Effector memory CD8-positive, alpha-beta T cell (primary cell): ENCODE measurements at regions not wholly inside any gene's neighbourhood (a gene's known extent, or its start where the extent isn't known, plus 50 kb on each side); places are given as distances from the start of the nearest gene placed in this dataset.

Experiments
- ATAC-seq: fragments of 150-1000 bp; cut with Tn5 transposase; replicated peaks from 2 replicates; pipeline ENCODE4 v1.10.0; 2021; ENCODE audit warnings: mild to moderate bottlenecking, moderate library complexity
- DNase-seq, 3 experiments: peaks; one replicate each; pipeline ENCODE4 v3.0.0; 2021
- H3K27ac Mint-ChIP-seq, 2 donors: one replicate each; pipeline ENCODE4 v1.8.0; 2022; ENCODE audit warnings: mild to moderate bottlenecking in 2 of 2, mixed read lengths in 2 of 2, moderate library complexity in 2 of 2
- H3K27me3 Mint-ChIP-seq, 2 donors: one replicate each; pipeline ENCODE4 v1.8.0; 2022; ENCODE audit warnings: mixed read lengths in 2 of 2
- H3K36me3 Mint-ChIP-seq: one replicate; pipeline ENCODE4 v1.8.0; 2022; ENCODE audit warnings: mild to moderate bottlenecking, moderate library complexity, mixed read lengths; ENCODE audit not compliant: insufficient read depth
- H3K4me1 Mint-ChIP-seq, 2 donors: one replicate each; pipeline ENCODE4 v1.8.0; 2022; ENCODE audit warnings: low read depth in 2 of 2, mixed read lengths in 2 of 2
- H3K4me3 Mint-ChIP-seq, 2 donors: one replicate each; pipeline ENCODE4 v1.8.0; 2022; ENCODE audit warnings: mild to moderate bottlenecking in 2 of 2, mixed read lengths in 2 of 2, moderate library complexity in 2 of 2
- H3K9me3 Mint-ChIP-seq, 2 donors: one replicate each; pipeline ENCODE4 v1.8.0; 2022; ENCODE audit warnings: mixed read lengths in 2 of 2

GRCh38 chr2:128771401-128771800, 452.7 kb upstream of the HS6ST1 start:
- no peaks in the 10 kb centered on the region for H3K4me1 Mint-ChIP-seq
- no peaks in the 10 kb centered on the region for H3K36me3 Mint-ChIP-seq
- peaks cover 15 to 18% of the 10 kb centered on the region in 2 donors for H3K27me3 Mint-ChIP-seq
- no peak for ATAC-seq
- no peak for DNase-seq
- no peak overlapping the region for H3K4me3 Mint-ChIP-seq
- no peak overlapping the region for H3K27ac Mint-ChIP-seq
- H3K9me3 Mint-ChIP-seq, result no peaks in the 10 kb centered on the region

GRCh38 chr2:128772671-128773070, 454.0 kb upstream of the HS6ST1 start:
- H3K4me3 Mint-ChIP-seq, result no peak overlapping the region
- DNase-seq (no peak), ATAC-seq (no peak)
- no peak overlapping the region for H3K27ac Mint-ChIP-seq
- no peaks in the 10 kb centered on the region for H3K9me3 Mint-ChIP-seq
- no peaks in the 10 kb centered on the region for H3K4me1 Mint-ChIP-seq
- H3K36me3 Mint-ChIP-seq, result no peaks in the 10 kb centered on the region
- H3K27me3 Mint-ChIP-seq, result peaks cover 15 to 18% of the 10 kb centered on the region in 2 donors

GRCh38 chr2:128773641-128774319, 455.1 kb upstream of the HS6ST1 start:
- no peak overlapping the region for H3K27ac Mint-ChIP-seq
- H3K4me3 Mint-ChIP-seq, result no peak overlapping the region
- H3K4me1 Mint-ChIP-seq, result no peaks in the 10 kb centered on the region
- H3K36me3 Mint-ChIP-seq, result no peaks in the 10 kb centered on the region
- H3K9me3 Mint-ChIP-seq, result no peaks in the 10 kb centered on the region
- peaks cover 15 to 16% of the 10 kb centered on the region in 2 donors for H3K27me3 Mint-ChIP-seq
- ATAC-seq, result no peak
- no peak for DNase-seq

GRCh38 chr2:128774320-128775216, 455.9 kb upstream of the HS6ST1 start:
- Mint-ChIP-seq H3K9me3 (no peaks in the 10 kb centered on the region), H3K4me1 (no peaks in the 10 kb centered on the region), H3K27me3 (peaks cover 8 to 9% of the 10 kb centered on the region in 2 donors), H3K36me3 (no peaks in the 10 kb centered on the region), H3K27ac (no peak overlapping the region), H3K4me3 (no peak overlapping the region)
- DNase-seq (no peak), ATAC-seq (no peak)

- DNase-seq, result no peak
- Mint-ChIP-seq H3K27me3 (peaks cover under 1 to 4% of the 10 kb centered on the region in 2 donors), H3K27ac (no peak overlapping the region), H3K4me3 (no peak overlapping the region), H3K36me3 (no peaks in the 10 kb centered on the region), H3K4me1 (no peaks in the 10 kb centered on the region), H3K9me3 (no peaks in the 10 kb centered on the region)
- ATAC-seq, result no peak
Measured at GRCh38 chr2:128775217-128775913, 456.7 kb upstream of the HS6ST1 start.

GRCh38 chr2:128775914-128776285, 457.2 kb upstream of the HS6ST1 start:
- H3K4me3 Mint-ChIP-seq, result no peak overlapping the region
- H3K4me1 Mint-ChIP-seq, result no peaks in the 10 kb centered on the region
- no peaks in the 10 kb centered on the region for H3K36me3 Mint-ChIP-seq
- ATAC-seq, result no peak
- DNase-seq, result no peak
- H3K27me3 Mint-ChIP-seq, result peaks cover 0 to 8% of the 10 kb centered on the region in 2 donors
- no peaks in the 10 kb centered on the region for H3K9me3 Mint-ChIP-seq
- no peak overlapping the region for H3K27ac Mint-ChIP-seq

- Mint-ChIP-seq H3K27ac (no peak overlapping the region), H3K4me1 (no peaks in the 10 kb centered on the region), H3K9me3 (no peaks in the 10 kb centered on the region), H3K36me3 (no peaks in the 10 kb centered on the region), H3K4me3 (no peak overlapping the region), H3K27me3 (peaks cover under 1 to 15% of the 10 kb centered on the region in 2 donors)
- no peak for ATAC-seq
- no peak for DNase-seq
Measured at GRCh38 chr2:128776461-128777195, 458.0 kb upstream of the HS6ST1 start.

GRCh38 chr2:128777196-128778035, 458.7 kb upstream of the HS6ST1 start:
- no peaks in the 10 kb centered on the region for H3K36me3 Mint-ChIP-seq
- no peak for DNase-seq

GRCh38 chr2:128778843-128779242, 460.2 kb upstream of the HS6ST1 start:
- Mint-ChIP-seq H3K4me3 (no peak overlapping the region), H3K27ac (no peak overlapping the region), H3K9me3 (no peaks in the 10 kb centered on the region), H3K36me3 (peaks cover 2% of the 10 kb centered on the region), H3K4me1 (no peaks in the 10 kb centered on the region), H3K27me3 (peaks cover 14 to 35% of the 10 kb centered on the region in 2 donors)
- no peak for ATAC-seq
- no peak for DNase-seq

More at GRCh38 chr2:128777196-128778035, 458.7 kb upstream of the HS6ST1 start:
- Mint-ChIP-seq H3K27ac (no peak overlapping the region), H3K9me3 (no peaks in the 10 kb centered on the region), H3K4me3 (no peak overlapping the region), H3K27me3 (peaks cover 8 to 23% of the 10 kb centered on the region in 2 donors), H3K4me1 (no peaks in the 10 kb centered on the region)
- no peak for ATAC-seq

- Mint-ChIP-seq H3K4me3 (no peak overlapping the region), H3K36me3 (peaks cover 4% of the 10 kb centered on the region), H3K9me3 (no peaks in the 10 kb centered on the region), H3K4me1 (no peaks in the 10 kb centered on the region), H3K27me3 (peaks cover 14 to 35% of the 10 kb centered on the region in 2 donors), H3K27ac (no peak overlapping the region)
- DNase-seq (no peak), ATAC-seq (no peak)
Measured at GRCh38 chr2:128779301-128780095, 460.8 kb upstream of the HS6ST1 start.

GRCh38 chr2:128780434-128781080, 461.9 kb upstream of the HS6ST1 start:
- peaks cover 4% of the 10 kb centered on the region for H3K36me3 Mint-ChIP-seq
- DNase-seq, result no peak
- no peak overlapping the region for H3K27ac Mint-ChIP-seq
- H3K27me3 Mint-ChIP-seq, result peaks cover 14 to 35% of the 10 kb centered on the region in 2 donors
- H3K9me3 Mint-ChIP-seq, result no peaks in the 10 kb centered on the region
- H3K4me3 Mint-ChIP-seq, result no peak overlapping the region
- no peaks in the 10 kb centered on the region for H3K4me1 Mint-ChIP-seq
- ATAC-seq, result no peak
